Dermis microvascular lymphatic vessel endothelial cell (primary cell): ENCODE measurements at regions not wholly inside any gene's neighbourhood (a gene's known extent, or its start where the extent isn't known, plus 50 kb on each side); places are given as distances from the start of the nearest gene placed in this dataset.
A peak's percentile ranks its signal among the peaks of the same experiment; 100 is the strongest.
"Not testable (repeated sequence)": the region's sequence is repeated elsewhere in the genome, so short reads cannot be mapped to it uniquely, and the experiment has no call there.

ENCODE experiments used
- DNase-seq, 2 donors: peaks; one replicate each; pipeline versions ENCODE4 v3.0.0 to v3.0.0-alpha.2; 2010; ENCODE audit warnings: low read depth in 2 of 2

- no peak for DNase-seq
These were observed 95.2 kb upstream of the OR4E1 start for GRCh38 chr14:21768875-21769257.

GRCh38 chr14:21768116-21768874 lies 94.7 kb upstream of the OR4E1 start:
- peak in 1 of 2 donors; percentile 15 for DNase-seq

DNA sequence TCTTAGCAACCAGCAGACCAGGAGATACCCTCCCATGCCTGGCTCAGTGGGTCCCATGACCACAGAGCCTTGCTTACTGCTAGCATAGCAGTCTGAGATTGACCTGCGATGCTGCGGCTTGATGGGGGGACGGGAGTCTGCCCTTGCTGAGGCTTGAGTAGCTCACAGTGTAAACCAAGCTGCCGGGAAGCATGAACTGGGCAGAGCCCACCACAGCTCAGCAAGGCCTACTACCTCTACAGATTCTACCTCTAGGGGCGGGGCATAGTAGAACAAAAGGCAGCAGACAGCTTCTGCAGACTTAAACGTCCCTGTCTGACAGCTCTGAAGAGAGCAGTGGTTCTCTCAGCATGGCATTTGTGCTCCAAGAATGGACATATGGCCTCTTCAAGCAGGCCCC lies 86.7 kb upstream of the OR4E1 start:
- DNase-seq, result not testable (repeated sequence)

DNA sequence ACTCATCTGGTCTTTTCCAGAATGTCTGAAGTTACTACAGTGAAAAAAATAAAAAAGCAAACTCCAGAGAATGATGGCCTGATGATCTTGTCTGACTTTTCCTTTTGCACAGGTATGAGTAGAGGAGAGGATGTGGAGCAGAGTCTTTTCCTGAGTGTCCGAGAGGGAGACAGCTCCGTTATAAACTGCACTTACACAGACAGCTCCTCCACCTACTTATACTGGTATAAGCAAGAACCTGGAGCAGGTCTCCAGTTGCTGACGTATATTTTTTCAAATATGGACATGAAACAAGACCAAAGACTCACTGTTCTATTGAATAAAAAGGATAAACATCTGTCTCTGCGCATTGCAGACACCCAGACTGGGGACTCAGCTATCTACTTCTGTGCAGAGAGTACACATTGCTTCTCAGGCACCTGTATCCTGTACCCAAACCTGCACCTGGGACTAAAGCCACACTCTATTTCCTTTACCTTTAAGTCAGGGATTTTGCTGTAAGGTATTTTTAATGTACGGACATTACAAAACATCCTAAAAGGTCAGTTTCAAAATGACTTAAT lies 75.8 kb upstream of the OR4E1 start:
- no peak for DNase-seq

GRCh38 chr14:21748869-21749303 lies 75.3 kb upstream of the OR4E1 start:
- DNase-seq, result peak in 1 of 2 donors; percentile 33

DNA sequence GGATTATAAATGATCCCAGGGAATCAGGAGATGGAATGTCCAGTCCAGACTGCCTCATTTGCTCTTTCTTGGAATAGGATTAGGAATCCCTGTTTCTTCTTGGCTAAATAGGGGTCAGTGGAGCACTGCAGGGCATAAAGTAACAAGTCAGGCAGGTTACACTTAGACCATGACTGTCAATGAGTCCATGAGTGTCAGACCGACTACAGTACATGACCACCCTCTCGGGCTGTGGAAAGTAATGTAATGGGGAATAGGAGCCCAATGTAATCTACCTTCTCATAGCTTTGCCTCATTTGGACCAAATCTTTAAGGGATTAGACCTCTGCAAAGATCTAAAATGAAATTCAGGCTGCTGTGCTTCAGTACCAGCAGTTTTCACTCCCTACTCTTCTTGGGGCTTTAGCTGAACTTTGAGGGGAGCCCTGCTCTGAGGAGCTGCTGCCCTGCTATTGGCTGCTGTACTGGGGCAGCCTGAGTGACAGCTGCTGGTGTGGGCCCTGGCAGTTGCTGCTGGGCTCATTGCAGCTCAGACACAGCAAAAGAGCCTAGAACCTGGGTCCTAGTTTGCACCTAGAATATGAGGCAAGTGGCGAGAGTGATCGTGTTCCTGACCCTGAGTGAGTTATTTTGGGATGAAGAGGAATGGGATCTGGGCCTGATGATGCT lies 62.2 kb upstream of the OR4E1 start:
- no peak for DNase-seq

- DNase-seq, result no peak
These were observed 61.6 kb upstream of the OR4E1 start for GRCh38 chr14:21735200-21735599.

DNA sequence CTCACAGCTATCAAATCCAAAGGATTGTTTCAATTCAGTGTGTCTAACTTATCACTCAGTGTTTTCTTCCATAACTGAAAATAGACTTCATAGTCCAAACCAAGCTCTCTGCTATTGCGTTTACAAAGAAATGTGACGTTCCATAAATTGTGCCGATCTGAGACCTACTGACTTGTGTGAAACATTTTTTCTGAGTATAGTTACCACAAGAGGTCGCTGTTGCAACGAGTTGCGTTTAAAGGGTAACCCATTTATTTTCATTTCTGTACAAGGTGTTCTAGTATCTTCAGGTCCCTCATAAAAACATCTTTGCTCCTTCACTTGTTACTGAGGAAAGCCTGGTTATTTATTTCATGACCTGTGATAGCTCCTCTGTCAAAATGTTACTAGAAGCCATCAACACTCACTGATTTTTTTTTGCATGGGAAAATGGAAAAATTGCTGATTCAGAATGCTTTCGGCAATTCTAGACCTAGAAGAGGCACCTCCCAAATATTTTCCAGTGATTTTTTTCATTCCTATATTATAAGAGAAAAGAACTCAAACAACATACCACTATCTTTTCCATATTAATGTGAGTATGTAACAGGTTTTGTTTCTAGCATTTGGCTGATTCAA lies 60.9 kb upstream of the OR4E1 start:
- peak; percentile 40 to 63 for DNase-seq

DNA sequence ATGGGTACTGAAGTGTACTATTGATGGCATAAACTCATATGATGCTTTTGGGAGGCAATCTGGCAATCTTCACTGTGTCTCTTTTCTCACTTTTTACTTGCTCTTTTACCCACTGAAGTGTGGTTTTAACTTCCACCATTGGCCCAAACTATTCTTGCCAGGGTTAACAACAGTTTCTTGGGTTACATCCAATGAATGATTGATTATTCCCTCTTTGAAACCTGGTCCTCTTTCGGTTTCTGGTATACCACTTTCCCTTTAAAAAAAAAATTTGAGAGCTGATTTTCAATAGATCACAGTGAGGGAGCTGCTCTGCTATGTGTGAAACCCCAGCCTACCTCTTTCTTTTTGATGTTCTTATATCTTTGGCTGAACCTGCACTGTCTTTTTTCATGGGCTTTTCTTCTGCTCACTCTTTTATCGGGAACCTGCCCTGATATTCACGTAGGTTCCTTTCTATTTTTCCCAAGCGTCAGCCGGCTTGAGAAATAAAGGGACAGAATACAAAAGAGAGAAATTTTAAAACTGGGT lies 56.1 kb upstream of the OR4E1 start:
- DNase-seq, result no peak

GRCh38 chr14:21725250-21725649 lies 51.6 kb upstream of the OR4E1 start:
- no peak for DNase-seq

DNA sequence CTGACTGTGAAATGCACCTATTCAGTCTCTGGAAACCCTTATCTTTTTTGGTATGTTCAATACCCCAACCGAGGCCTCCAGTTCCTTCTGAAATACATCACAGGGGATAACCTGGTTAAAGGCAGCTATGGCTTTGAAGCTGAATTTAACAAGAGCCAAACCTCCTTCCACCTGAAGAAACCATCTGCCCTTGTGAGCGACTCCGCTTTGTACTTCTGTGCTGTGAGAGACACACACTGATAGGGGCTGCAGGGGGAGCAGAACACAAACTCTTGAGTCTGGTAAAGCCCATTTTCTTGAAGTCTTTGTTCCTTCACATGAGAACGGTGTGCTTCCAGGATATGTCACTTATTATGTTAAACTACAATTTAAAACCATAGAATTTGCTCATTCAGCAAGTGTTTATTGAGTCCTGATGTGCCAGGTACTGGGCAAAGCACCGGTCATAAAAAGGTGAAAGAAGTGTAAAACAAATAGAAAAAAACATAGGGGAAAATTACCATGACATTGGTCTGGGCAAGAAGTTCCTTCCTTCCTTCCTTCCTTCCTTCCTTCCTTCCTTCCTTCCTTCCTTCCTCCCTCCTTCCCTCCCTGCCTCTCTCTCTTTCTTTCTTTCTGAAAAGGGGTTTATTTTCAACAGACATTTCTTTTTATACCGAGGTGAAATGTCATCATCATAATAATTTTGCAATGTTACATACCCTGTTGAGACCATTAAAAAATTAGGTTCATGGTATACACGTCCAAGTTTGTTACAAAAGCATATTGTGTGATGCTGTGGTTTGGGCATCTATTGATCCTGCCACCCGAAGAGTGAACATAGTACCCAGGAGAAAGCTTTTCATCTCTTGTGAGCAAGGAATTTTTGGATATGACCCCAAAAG lies 50.7 kb upstream of the OR4E1 start:
- DNase-seq, result no peak

DNA sequence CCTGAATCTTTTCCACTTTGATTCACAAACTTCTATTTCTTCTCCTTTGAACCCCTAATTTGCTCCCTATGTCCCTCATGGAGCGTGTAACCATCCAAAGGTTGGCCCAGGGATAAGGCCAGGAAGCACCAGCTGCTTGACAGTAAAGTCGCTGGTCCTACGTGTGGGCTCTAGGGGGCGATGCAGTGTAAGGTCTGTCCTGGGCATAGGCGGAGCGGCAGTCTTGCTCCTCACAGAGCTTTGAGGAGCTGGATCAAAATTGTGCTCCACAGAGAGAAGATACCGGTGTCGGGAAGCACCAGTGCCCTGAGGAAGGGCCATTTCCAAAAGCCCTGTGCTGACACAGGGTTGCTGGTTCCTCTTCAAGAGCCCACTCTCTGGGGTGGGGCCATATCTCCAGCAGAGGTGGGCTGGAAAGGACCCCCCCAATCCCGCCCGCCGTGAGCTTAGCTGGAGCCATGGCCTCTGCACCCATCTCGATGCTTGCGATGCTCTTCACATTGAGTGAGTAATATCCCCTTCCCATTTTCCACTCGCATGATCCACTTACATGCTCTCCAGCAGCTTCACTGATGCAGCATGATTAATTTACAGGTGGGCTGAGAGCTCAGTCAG lies 49.9 kb upstream of the OR4E1 start:
- no peak for DNase-seq
